Coronary artery (tissue), 2 donors: ENCODE measurements at regions not wholly inside any gene's neighbourhood (a gene's known extent, or its start where the extent isn't known, plus 50 kb on each side); places are given as distances from the start of the nearest gene placed in this dataset.

Experiments used
- DNase-seq: peaks from one replicate; pipeline ENCODE4 v3.0.0-alpha.2; 2017; ENCODE audit warnings: low spot score
- H3K27ac ChIP-seq, 2 donors: fragments of 200-600 bp; sonication (generic); one replicate each; pipeline ENCODE4 v1.5.1; 2016 to 2019
- H3K4me3 ChIP-seq: fragments of 200-600 bp; sonication (generic); 2 replicates; pipeline ENCODE4 v1.5.1; 2016; ENCODE audit warnings: mild to moderate bottlenecking, moderate library complexity
- CTCF ChIP-seq: fragments of 200-600 bp; sonication (generic); IDR thresholded peaks from one replicate; pipeline ENCODE4 v1.5.1; 2019; ENCODE audit warnings: antibody characterized with exemption

GRCh38 chr12:104827587-104827986 is 130.5 kb downstream of the SLC41A2 start:
- no peak for DNase-seq
- Histone ChIP-seq H3K4me3 (no peak overlapping the region), H3K27ac (no peak overlapping the region)
- no peak for TF ChIP-seq CTCF

- TF ChIP-seq CTCF, result no peak
- no peak overlapping the region for H3K4me3 ChIP-seq
- no peak overlapping the region for H3K27ac ChIP-seq
- no peak for DNase-seq
Observed at GRCh38 chr12:104825408-104825807, 132.7 kb downstream of the SLC41A2 start.

GRCh38 chr12:104823985-104824461 is 134.1 kb downstream of the SLC41A2 start:
- no peak overlapping the region for H3K4me3 ChIP-seq
- TF ChIP-seq CTCF, result no peak
- no peak for DNase-seq
- no peak overlapping the region for H3K27ac ChIP-seq

- TF ChIP-seq CTCF, result no peak
- Histone ChIP-seq H3K27ac (no peak overlapping the region), H3K4me3 (no peak overlapping the region)
- DNase-seq, result no peak
Observed at GRCh38 chr12:104822941-104823340, 135.1 kb downstream of the SLC41A2 start.

- no peak for TF ChIP-seq CTCF
- DNase-seq, result no peak
- H3K27ac ChIP-seq, result no peak overlapping the region
- no peak overlapping the region for H3K4me3 ChIP-seq
Observed at GRCh38 chr12:104816845-104817503, 141.1 kb downstream of the SLC41A2 start.

- Histone ChIP-seq H3K4me3 (no peak overlapping the region), H3K27ac (no peak overlapping the region)
- no peak for TF ChIP-seq CTCF
- DNase-seq, result no peak
Observed at GRCh38 chr12:104815935-104816334, 142.2 kb downstream of the SLC41A2 start.

GRCh38 chr12:104814944-104815343 is 143.1 kb downstream of the SLC41A2 start:
- no peak for TF ChIP-seq CTCF
- no peak overlapping the region for H3K4me3 ChIP-seq
- no peak overlapping the region for H3K27ac ChIP-seq
- DNase-seq, result no peak
